ENCODE measurements at regions not wholly inside any gene's neighbourhood (a gene's known extent, or its start where the extent isn't known, plus 50 kb on each side); places are given as distances from the start of the nearest gene placed in this dataset.
A peak's percentile ranks its signal among the peaks of the same experiment; 100 is the strongest.

DNA sequence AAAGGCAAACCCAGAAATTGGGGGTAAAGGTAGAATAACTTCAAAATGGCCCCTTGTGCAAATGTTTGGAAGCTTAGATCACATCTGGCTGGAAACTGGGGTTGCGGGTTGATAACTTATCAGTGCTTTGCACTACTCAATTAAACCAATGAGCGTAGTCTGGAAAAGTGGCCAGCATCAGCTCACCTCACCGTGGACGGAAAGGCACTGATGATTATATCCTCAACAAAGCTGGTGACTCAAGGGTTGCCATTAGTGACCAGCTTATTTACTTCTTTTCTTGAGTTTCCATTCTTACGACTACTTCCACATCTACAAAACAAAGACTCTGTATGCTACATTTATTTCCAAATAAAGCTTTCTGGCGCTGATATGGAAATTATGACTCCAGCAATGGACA is 198.5 kb upstream of the HEY2 start:
- Histone ChIP-seq H3K27me3 (ENCODE audit: insufficient read depth) (no peaks in the 10 kb centered on the region), H3K9me2 (ENCODE audit: insufficient read depth) (no peaks in the 10 kb centered on the region), H3K79me2 (replicated peaks; ENCODE audit: insufficient read depth) (no peaks in the 10 kb centered on the region), H3K27ac (ENCODE audit: low read depth) (no peak overlapping the region), H4K20me1 (replicated peaks; ENCODE audit: insufficient read depth) (no peaks in the 10 kb centered on the region), H3K4me2 (no peak overlapping the region), H3K4me3 (no peak overlapping the region), H3K36me3 (ENCODE audit: insufficient read depth) (no peaks in the 10 kb centered on the region), H3F3A (replicated peaks; ENCODE audit: low read depth) (no peaks in the 10 kb centered on the region), H2AFZ (0 out of 2 replicates have a peak overlapping the region, but pooled peaks have one; percentile 3), H3K4me1 (ENCODE audit: insufficient read depth) (peaks cover 8% of the 10 kb centered on the region; the same call in 1 of the 2 replicates)
- Mint-ChIP-seq H3K9me3 (no peaks in the 10 kb centered on the region), H3K36me3 (ENCODE audit: low read depth) (no peaks in the 10 kb centered on the region), H3K27me3 (ENCODE audit: insufficient read depth, low read depth, poor library complexity) (peaks cover 2% of the 10 kb centered on the region), H3K27ac (no peak overlapping the region), H3K4me3 (no peak overlapping the region), H3K4me1 (peaks cover 22% of the 10 kb centered on the region)
- no peak for ATAC-seq
- TF ChIP-seq POLR2AphosphoS5 (IDR thresholded peaks at IDR 0.05; ENCODE audit: low read depth) (no peak), ZNF114 (CRISPR knock-in tag; IDR thresholded peaks at IDR 0.05) (no peak), CREB1 (CRISPR knock-in tag; IDR thresholded peaks at IDR 0.05; ENCODE audit: low read depth) (no peak), STAT1 (IDR thresholded peaks at IDR 0.05; ENCODE audit: unreplicated experiment) (no peak), NANOG (IDR thresholded peaks at IDR 0.05; ENCODE audit: borderline replicate concordance) (no peak), JUNB (IDR thresholded peaks at IDR 0.05; ENCODE audit: unreplicated experiment) (no peak), EZH2 (IDR thresholded peaks at IDR 0.05; ENCODE audit: low read depth, unreplicated experiment) (no peak)
- TF ChIP-seq, protein P1, sequence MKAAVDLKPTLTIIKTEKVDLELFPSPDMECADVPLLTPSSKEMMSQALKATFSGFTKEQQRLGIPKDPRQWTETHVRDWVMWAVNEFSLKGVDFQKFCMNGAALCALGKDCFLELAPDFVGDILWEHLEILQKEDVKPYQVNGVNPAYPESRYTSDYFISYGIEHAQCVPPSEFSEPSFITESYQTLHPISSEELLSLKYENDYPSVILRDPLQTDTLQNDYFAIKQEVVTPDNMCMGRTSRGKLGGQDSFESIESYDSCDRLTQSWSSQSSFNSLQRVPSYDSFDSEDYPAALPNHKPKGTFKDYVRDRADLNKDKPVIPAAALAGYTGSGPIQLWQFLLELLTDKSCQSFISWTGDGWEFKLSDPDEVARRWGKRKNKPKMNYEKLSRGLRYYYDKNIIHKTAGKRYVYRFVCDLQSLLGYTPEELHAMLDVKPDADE (IDR thresholded peaks at IDR 0.05): no peak
- TF ChIP-seq, protein P2, sequence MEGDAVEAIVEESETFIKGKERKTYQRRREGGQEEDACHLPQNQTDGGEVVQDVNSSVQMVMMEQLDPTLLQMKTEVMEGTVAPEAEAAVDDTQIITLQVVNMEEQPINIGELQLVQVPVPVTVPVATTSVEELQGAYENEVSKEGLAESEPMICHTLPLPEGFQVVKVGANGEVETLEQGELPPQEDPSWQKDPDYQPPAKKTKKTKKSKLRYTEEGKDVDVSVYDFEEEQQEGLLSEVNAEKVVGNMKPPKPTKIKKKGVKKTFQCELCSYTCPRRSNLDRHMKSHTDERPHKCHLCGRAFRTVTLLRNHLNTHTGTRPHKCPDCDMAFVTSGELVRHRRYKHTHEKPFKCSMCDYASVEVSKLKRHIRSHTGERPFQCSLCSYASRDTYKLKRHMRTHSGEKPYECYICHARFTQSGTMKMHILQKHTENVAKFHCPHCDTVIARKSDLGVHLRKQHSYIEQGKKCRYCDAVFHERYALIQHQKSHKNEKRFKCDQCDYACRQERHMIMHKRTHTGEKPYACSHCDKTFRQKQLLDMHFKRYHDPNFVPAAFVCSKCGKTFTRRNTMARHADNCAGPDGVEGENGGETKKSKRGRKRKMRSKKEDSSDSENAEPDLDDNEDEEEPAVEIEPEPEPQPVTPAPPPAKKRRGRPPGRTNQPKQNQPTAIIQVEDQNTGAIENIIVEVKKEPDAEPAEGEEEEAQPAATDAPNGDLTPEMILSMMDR (conservative IDR thresholded peaks at IDR 0.05; ENCODE audit: low read depth in 2 of 2): no peak
- TF ChIP-seq, protein P3, sequence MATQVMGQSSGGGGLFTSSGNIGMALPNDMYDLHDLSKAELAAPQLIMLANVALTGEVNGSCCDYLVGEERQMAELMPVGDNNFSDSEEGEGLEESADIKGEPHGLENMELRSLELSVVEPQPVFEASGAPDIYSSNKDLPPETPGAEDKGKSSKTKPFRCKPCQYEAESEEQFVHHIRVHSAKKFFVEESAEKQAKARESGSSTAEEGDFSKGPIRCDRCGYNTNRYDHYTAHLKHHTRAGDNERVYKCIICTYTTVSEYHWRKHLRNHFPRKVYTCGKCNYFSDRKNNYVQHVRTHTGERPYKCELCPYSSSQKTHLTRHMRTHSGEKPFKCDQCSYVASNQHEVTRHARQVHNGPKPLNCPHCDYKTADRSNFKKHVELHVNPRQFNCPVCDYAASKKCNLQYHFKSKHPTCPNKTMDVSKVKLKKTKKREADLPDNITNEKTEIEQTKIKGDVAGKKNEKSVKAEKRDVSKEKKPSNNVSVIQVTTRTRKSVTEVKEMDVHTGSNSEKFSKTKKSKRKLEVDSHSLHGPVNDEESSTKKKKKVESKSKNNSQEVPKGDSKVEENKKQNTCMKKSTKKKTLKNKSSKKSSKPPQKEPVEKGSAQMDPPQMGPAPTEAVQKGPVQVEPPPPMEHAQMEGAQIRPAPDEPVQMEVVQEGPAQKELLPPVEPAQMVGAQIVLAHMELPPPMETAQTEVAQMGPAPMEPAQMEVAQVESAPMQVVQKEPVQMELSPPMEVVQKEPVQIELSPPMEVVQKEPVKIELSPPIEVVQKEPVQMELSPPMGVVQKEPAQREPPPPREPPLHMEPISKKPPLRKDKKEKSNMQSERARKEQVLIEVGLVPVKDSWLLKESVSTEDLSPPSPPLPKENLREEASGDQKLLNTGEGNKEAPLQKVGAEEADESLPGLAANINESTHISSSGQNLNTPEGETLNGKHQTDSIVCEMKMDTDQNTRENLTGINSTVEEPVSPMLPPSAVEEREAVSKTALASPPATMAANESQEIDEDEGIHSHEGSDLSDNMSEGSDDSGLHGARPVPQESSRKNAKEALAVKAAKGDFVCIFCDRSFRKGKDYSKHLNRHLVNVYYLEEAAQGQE (IDR thresholded peaks at IDR 0.05; ENCODE audit: unreplicated experiment): no peak
- DNase-seq (ENCODE audit: low spot score): no peak

DNA sequence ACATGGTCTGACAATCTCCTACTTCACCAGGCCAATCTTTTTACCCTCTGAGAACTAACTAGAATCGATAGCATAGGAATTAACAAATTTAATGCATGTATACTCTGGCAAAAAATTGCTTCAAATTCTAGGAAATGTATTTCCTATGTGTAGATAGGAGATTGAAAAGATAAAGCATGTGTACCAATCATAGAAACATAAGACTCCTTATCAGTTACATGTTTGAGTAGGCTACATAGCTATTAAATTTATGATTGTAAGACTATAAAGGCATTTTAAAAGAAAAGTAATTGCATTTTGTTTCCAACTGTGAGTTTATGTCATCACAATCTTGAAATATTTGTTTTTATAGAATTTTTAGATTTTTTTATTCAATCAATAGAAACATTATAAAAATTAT is 196.6 kb upstream of the HEY2 start:
- Mint-ChIP-seq H3K4me3 (no peak overlapping the region), H3K9me3 (no peaks in the 10 kb centered on the region), H3K27me3 (ENCODE audit: insufficient read depth, low read depth, poor library complexity) (peaks cover 4% of the 10 kb centered on the region), H3K36me3 (ENCODE audit: low read depth) (no peaks in the 10 kb centered on the region), H3K4me1 (peaks cover 22% of the 10 kb centered on the region), H3K27ac (no peak overlapping the region)
- H3K4me3 ChIP-seq: no peak overlapping the region
- H3K36me3 ChIP-seq (ENCODE audit: insufficient read depth): no peaks in the 10 kb centered on the region
- no peak overlapping the region for H3K4me2 ChIP-seq
- no peak for DNase-seq (ENCODE audit: low spot score)
- no peaks in the 10 kb centered on the region for H4K20me1 ChIP-seq (replicated peaks; ENCODE audit: insufficient read depth)
- no peaks in the 10 kb centered on the region for H3K9me2 ChIP-seq (ENCODE audit: insufficient read depth)
- ATAC-seq: no peak
- no peak overlapping the region for H2AFZ ChIP-seq
- no peaks in the 10 kb centered on the region for H3F3A ChIP-seq (replicated peaks; ENCODE audit: low read depth)
- H3K79me2 ChIP-seq (replicated peaks; ENCODE audit: insufficient read depth): no peaks in the 10 kb centered on the region
- no peaks in the 10 kb centered on the region for H3K27me3 ChIP-seq (ENCODE audit: insufficient read depth)
- H3K4me1 ChIP-seq (ENCODE audit: insufficient read depth): peaks cover 8% of the 10 kb centered on the region; the same call in 1 of the 2 replicates
- no peak overlapping the region for H3K27ac ChIP-seq (ENCODE audit: low read depth)
- no peak for TF ChIP-seq NANOG (IDR thresholded peaks at IDR 0.05; ENCODE audit: borderline replicate concordance)

Measured in GM23338 (cell line).